ENCODE measurements at regions not wholly inside any gene's neighbourhood (a gene's known extent, or its start where the extent isn't known, plus 50 kb on each side); places are given as distances from the start of the nearest gene placed in this dataset.
"Not testable (repeated sequence)": the region's sequence is repeated elsewhere in the genome, so short reads cannot be mapped to it uniquely, and the experiment has no call there.

- no peak for DNase-seq (ENCODE audit: extremely low read depth in 1 of 11, low read depth in 9 of 11, low spot score in 4 of 11)
Observed at GRCh38 chr11:87528752-87529151, 491.0 kb downstream of the TMEM135 start.

- no peak for DNase-seq (ENCODE audit: extremely low read depth in 1 of 11, low read depth in 9 of 11, low spot score in 4 of 11)
Observed at GRCh38 chr11:87523276-87523675, 485.5 kb downstream of the TMEM135 start.

GRCh38 chr11:87518266-87518665 lies 480.5 kb downstream of the TMEM135 start:
- DNase-seq (ENCODE audit: extremely low read depth in 1 of 11, low read depth in 9 of 11, low spot score in 4 of 11) = peak in 1 of 11 donors; percentile 11

GRCh38 chr11:87517351-87517750 lies 479.6 kb downstream of the TMEM135 start:
- DNase-seq (ENCODE audit: extremely low read depth in 1 of 11, low read depth in 9 of 11, low spot score in 4 of 11) = no peak

DNA sequence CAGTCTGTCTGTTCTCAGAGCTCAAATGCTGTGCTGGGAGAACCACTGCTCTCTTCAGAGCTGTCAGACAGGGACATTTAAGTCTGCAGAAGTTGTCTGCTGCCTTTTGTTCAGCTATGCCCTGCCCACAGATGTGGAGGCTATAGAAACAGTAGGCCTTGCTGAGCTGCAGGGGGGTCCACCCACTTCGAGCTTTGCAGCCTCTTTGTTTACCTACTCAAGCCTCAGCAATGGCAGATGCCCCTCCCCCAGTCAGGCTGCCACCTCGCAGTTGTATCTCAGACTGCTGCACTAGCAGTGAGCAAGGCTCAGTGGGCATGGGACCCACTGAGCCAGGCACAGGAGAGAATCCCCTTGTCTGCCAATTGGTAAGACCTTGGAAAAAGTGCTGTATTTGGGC lies 470.0 kb downstream of the TMEM135 start:
- not testable (repeated sequence) for DNase-seq (ENCODE audit: extremely low read depth in 1 of 11, low read depth in 9 of 11, low spot score in 4 of 11)

GRCh38 chr11:87506946-87507345 lies 469.2 kb downstream of the TMEM135 start:
- DNase-seq (ENCODE audit: extremely low read depth in 1 of 11, low read depth in 9 of 11, low spot score in 4 of 11) = not testable (repeated sequence)

DNA sequence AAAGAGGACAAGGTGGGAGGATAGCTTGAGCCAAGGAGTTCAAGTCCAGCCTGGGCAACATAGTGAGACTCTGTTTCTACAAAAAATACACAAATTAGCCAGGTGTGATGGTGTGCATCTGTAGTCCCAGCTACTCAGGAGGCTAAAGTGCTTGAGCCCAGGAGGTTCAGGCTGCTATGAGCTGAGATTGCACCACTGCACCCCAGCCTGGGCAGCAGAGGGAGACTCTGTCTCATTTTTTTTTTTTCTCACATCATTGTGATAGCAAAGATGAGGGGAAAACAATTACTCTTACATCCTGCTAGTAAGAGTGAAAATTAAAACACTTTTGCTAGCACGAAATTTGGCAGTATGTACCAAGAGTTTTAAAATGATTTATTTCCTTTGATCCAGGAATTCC lies 463.7 kb downstream of the TMEM135 start:
- no peak for DNase-seq (ENCODE audit: extremely low read depth in 1 of 11, low read depth in 9 of 11, low spot score in 4 of 11)

GRCh38 chr11:87494936-87495335 lies 457.2 kb downstream of the TMEM135 start:
- DNase-seq (ENCODE audit: extremely low read depth in 1 of 11, low read depth in 9 of 11, low spot score in 4 of 11) = not testable (repeated sequence)

GRCh38 chr11:87494026-87494425 lies 456.3 kb downstream of the TMEM135 start:
- DNase-seq (ENCODE audit: extremely low read depth in 1 of 11, low read depth in 9 of 11, low spot score in 4 of 11) = not testable (repeated sequence)

- DNase-seq (ENCODE audit: extremely low read depth in 1 of 11, low read depth in 9 of 11, low spot score in 4 of 11) = no peak
Observed at GRCh38 chr11:87493516-87493915, 455.8 kb downstream of the TMEM135 start.

DNA sequence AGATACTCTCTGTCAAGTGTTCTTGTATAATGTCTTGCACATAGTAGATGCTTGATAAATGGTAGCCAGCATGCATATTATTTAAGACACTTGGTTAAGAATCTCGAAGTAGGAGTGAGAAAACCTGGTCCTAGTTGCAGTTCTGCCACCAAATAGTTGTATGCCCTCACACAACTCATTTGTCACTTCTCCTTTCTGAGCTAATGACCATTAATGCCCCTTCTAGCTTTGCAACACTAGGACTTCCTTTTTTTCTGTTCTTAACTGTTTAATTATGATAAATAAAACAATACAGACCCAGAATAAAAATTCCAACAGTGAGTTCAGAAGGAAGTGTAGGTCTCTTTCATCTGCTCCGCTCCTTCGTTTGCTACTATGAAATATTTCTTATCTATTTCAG lies 453.6 kb downstream of the TMEM135 start:
- no peak for DNase-seq (ENCODE audit: extremely low read depth in 1 of 11, low read depth in 9 of 11, low spot score in 4 of 11)

DNA sequence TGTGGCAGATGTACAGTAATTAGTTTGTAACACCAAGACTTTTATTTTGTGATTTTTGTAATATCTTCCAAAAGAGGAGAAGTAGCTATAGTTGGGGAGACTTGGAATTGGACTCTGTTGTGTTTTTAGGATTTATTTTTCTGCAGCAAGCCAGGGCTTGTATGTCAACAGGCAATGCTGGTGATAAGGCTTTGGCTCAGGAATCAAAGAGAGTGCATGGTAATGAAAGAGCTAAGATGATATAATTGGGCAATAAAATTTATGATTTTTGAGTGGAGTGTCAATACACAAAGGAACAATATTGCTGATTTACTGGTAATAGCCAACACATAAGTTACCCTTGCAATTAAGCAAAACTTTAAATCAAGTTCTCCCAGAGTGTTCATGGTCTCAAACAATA lies 452.9 kb downstream of the TMEM135 start:
- DNase-seq (ENCODE audit: extremely low read depth in 1 of 11, low read depth in 9 of 11, low spot score in 4 of 11) = no peak

DNA sequence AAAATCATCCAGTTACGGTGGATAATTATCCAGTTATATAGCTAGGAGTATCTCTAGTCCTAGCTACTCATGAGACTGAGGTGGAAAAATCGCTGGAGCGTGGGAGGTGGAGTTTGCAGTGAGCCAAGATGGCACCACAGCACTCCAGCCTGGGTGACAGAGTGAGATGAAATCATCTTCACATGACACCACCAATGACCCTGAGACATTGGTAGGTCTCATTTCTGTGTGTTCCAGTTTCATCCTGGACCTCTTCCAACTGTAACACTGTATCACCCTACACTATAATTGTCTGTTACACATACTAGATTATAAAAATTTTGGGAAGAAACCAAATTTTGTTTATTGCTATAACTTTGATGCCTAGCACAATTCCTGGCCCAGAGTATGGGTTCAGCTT lies 446.8 kb downstream of the TMEM135 start:
- no peak for DNase-seq (ENCODE audit: extremely low read depth in 1 of 11, low read depth in 9 of 11, low spot score in 4 of 11)

DNA sequence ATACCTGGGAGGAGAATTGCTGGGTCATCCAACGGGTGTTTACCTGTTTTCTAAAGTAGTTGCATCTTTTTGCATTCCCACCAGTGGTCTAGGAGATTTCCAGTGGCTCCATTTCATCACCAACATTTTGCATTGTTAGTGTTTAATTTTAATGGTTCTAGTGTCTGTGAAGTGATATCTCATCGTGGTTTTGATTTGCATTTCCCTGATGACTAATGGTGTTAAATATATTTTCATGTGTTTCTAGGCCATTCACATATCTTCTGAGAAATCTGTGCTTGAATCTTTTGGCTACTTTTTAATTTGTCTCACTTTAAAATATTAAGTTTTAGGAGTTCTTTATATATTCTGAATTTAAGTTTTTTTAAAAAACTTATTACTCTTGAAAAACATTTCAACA lies 439.6 kb downstream of the TMEM135 start:
- no peak for DNase-seq (ENCODE audit: extremely low read depth in 1 of 11, low read depth in 9 of 11, low spot score in 4 of 11)

GRCh38 chr11:87473174-87473573 lies 435.4 kb downstream of the TMEM135 start:
- DNase-seq (ENCODE audit: extremely low read depth in 1 of 11, low read depth in 9 of 11, low spot score in 4 of 11) = no peak

DNA sequence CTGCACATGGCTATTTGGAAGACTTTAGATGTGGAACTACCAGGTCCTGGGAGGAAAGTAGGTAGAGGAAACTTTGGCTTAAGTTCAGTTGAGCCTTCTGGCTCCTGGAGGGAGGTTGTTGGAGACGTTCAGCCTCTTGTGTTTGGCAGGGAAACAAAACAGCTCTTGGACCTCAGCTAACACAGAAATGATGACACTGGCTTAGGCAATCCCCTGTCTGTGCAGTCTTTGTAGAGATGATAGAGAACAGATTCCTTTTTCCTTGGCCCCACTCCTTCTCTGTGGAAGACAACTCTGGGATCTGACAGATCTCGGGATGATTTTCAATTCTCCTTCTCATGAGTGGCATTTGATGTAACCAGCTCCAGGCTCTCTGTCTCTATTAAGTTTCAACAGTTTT lies 428.5 kb downstream of the TMEM135 start:
- no peak for DNase-seq (ENCODE audit: extremely low read depth in 1 of 11, low read depth in 9 of 11, low spot score in 4 of 11)

GRCh38 chr11:87465716-87466115 lies 428.0 kb downstream of the TMEM135 start:
- no peak for DNase-seq (ENCODE audit: extremely low read depth in 1 of 11, low read depth in 9 of 11, low spot score in 4 of 11)

- DNase-seq (ENCODE audit: extremely low read depth in 1 of 11, low read depth in 9 of 11, low spot score in 4 of 11) = peak in 1 of 11 donors; percentile 7
Observed at GRCh38 chr11:87463486-87464102, 425.9 kb downstream of the TMEM135 start.

DNA sequence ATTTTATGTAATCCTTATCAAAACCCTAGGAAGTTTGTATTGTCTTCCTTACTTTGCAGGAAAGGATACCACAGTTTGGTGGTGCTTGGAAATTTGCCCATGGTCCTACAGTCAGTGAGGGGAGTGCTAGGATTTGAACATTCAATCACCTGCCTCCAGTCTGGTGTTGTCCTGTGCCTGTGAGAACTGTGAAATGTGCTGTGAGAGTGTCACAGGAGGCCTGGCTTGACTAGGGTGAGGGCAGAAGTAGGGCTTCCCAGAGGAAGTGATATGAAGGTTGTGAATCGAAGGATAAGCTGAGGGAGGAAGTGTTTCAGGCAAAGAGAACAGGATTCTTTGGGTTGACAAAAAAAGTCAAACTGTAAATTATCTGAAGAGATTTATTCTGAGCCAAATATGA lies 424.4 kb downstream of the TMEM135 start:
- no peak for DNase-seq (ENCODE audit: extremely low read depth in 1 of 11, low read depth in 9 of 11, low spot score in 4 of 11)

DNA sequence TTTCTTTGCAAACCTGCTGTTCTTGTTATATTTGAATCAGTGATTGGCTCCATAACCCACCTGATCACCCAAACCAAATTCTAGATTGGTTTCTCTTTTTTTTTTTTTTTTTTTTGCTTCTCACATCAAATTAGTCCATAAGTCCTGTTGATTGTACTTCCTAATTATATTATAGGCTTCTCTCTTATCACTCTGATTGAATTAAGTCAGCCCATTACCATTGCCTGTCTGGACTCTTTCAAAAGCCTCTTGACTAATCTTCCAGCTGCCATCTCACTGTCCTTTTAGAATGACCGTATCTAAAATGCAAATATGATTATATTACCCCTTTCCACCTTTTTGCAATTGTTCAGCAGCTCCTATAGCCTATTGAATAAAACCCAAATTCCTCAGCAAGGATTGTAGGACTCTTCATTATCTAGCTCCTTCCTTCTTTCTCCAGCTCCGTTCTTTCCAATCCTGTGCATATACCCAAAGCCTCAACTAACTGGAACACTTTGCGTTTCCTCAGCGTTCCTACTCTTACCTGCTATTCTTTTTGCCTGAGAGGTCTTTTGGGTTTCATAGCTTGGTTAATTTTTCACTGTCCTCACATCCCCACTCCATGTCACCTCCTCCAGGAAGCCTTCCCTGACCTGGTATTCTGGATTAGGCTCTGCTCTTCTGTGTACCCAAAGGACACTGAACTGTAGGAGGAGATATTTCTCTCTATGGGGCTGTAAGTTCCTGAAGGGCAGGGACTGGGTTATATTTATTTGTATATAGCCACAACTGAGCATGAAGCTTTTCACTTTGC lies 423.3 kb downstream of the TMEM135 start:
- DNase-seq (ENCODE audit: extremely low read depth in 1 of 11, low read depth in 9 of 11, low spot score in 4 of 11) = no peak

DNA sequence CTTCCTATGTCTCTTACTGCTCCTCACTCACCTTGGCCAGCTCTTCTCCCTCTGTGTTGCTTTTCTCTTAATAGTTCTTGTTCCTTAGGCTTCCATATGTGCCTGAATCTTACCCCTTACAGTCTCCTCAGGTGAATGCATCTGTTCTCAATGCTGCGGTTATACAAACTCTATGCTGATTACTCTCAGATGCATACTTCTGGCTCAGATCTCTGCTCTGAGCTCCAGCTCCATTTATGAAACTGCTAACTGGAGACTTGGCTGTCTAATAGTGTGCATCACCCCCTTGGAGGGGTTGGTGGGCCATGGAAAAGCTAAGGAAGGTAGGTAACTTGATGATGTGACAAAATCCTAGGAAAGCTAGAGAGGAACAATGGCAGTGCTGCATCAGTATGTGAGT lies 422.5 kb downstream of the TMEM135 start:
- no peak for DNase-seq (ENCODE audit: extremely low read depth in 1 of 11, low read depth in 9 of 11, low spot score in 4 of 11)

All from renal cortex interstitium (tissue), 11 donors.